ENCODE measurements at regions not wholly inside any gene's neighbourhood (a gene's known extent, or its start where the extent isn't known, plus 50 kb on each side); places are given as distances from the start of the nearest gene placed in this dataset.

DNA sequence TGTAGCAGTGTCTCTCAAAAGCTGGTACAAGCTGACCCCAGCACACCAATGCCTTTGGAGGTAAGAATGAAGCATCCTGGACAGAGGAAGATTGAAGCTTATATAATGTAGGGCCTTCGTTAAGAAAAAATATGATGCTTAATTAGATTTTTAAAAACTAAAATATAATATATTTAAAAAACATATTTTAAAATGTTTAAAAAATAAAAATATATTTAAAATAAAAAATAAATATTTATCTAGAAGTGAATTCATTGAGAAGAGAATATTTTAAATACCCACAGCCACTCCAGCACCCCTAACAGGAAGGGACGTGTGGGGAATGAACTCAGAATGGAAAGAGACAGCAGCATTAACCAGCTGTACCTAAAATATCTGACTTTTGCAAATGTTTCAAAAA lies 65.1 kb upstream of the DDX53 start:
- Histone ChIP-seq H3K36me3 (ENCODE audit: control insufficient read depth in 2 of 2, insufficient read depth in 1 of 2, low read length in 2 of 2) (no peaks in the 10 kb centered on the region), H3K4me1 (ENCODE audit: control insufficient read depth, insufficient read depth, low read length) (no peaks in the 10 kb centered on the region), H3K4me3 (ENCODE audit: low read depth, low read length) (no peak overlapping the region), H3K9me3 (ENCODE audit: control insufficient read depth, insufficient read depth, low read depth, low read length) (no peaks in the 10 kb centered on the region), H3K27ac (ENCODE audit: extremely low read depth, low read depth, low read length) (no peak overlapping the region)
- TF ChIP-seq, protein P1, sequence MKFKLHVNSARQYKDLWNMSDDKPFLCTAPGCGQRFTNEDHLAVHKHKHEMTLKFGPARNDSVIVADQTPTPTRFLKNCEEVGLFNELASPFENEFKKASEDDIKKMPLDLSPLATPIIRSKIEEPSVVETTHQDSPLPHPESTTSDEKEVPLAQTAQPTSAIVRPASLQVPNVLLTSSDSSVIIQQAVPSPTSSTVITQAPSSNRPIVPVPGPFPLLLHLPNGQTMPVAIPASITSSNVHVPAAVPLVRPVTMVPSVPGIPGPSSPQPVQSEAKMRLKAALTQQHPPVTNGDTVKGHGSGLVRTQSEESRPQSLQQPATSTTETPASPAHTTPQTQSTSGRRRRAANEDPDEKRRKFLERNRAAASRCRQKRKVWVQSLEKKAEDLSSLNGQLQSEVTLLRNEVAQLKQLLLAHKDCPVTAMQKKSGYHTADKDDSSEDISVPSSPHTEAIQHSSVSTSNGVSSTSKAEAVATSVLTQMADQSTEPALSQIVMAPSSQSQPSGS (tag by site-specific recombination; IDR thresholded peaks at IDR 0.05; ENCODE audit: low read depth) = no peak
- TF ChIP-seq ZEB2 (tag by site-specific recombination; IDR thresholded peaks at IDR 0.05) = no peak
- TF ChIP-seq ZNF302 (tag by site-specific recombination; IDR thresholded peaks at IDR 0.05; ENCODE audit: low read depth) = no peak
- TF ChIP-seq ZNF610 (tag by site-specific recombination; IDR thresholded peaks at IDR 0.05; ENCODE audit: borderline replicate concordance) = no peak
- no peak for TF ChIP-seq PRDM2 (tag by site-specific recombination; IDR thresholded peaks at IDR 0.05; ENCODE audit: borderline replicate concordance)
- no peak for TF ChIP-seq ZSCAN16 (tag by site-specific recombination; IDR thresholded peaks at IDR 0.05)
- TF ChIP-seq, protein P2, sequence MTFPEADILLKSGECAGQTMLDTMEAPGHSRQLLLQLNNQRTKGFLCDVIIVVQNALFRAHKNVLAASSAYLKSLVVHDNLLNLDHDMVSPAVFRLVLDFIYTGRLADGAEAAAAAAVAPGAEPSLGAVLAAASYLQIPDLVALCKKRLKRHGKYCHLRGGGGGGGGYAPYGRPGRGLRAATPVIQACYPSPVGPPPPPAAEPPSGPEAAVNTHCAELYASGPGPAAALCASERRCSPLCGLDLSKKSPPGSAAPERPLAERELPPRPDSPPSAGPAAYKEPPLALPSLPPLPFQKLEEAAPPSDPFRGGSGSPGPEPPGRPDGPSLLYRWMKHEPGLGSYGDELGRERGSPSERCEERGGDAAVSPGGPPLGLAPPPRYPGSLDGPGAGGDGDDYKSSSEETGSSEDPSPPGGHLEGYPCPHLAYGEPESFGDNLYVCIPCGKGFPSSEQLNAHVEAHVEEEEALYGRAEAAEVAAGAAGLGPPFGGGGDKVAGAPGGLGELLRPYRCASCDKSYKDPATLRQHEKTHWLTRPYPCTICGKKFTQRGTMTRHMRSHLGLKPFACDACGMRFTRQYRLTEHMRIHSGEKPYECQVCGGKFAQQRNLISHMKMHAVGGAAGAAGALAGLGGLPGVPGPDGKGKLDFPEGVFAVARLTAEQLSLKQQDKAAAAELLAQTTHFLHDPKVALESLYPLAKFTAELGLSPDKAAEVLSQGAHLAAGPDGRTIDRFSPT (tag by site-specific recombination; IDR thresholded peaks at IDR 0.05) = no peak
- no peak for TF ChIP-seq ZNF660 (tag by site-specific recombination; IDR thresholded peaks at IDR 0.05)
- TF ChIP-seq ZNF654 (tag by site-specific recombination; IDR thresholded peaks at IDR 0.05; ENCODE audit: low read depth) = no peak
- TF ChIP-seq ZBTB17 (tag by site-specific recombination; IDR thresholded peaks at IDR 0.05) = no peak
- no peak for TF ChIP-seq ZNF768 (tag by site-specific recombination; IDR thresholded peaks at IDR 0.05)
- TF ChIP-seq ZNF19 (tag by site-specific recombination; IDR thresholded peaks at IDR 0.05; ENCODE audit: low read depth) = no peak
- TF ChIP-seq HOXC10 (CRISPR knock-in tag; IDR thresholded peaks at IDR 0.05) = no peak
- no peak for TF ChIP-seq ZNF837 (tag by site-specific recombination; IDR thresholded peaks at IDR 0.05)
- no peak for TF ChIP-seq WT1 (tag by site-specific recombination; IDR thresholded peaks at IDR 0.05)
- TF ChIP-seq ZNF792 (tag by site-specific recombination; IDR thresholded peaks at IDR 0.05) = no peak
- TF ChIP-seq ZNF354C (tag by site-specific recombination; IDR thresholded peaks at IDR 0.05; ENCODE audit: borderline replicate concordance, low read depth) = no peak
- no peak for TF ChIP-seq ZNF704 (tag by site-specific recombination; IDR thresholded peaks at IDR 0.05)
- TF ChIP-seq SCRT1 (tag by site-specific recombination; IDR thresholded peaks at IDR 0.05; ENCODE audit: borderline replicate concordance) = no peak
- ChIA-PET POLR2A (no interaction called here), CTCF (no interaction called here)

All from HEK293 (cell line).